Endodermal cell (in vitro differentiated cells): ENCODE measurements at regions not wholly inside any gene's neighbourhood (a gene's known extent, or its start where the extent isn't known, plus 50 kb on each side); places are given as distances from the start of the nearest gene placed in this dataset.

Experiments
- DNase-seq: peaks from one replicate; pipeline ENCODE4 v3.0.0-alpha.2; 2017
- H3K27ac ChIP-seq: 2 replicates; pipeline ENCODE4 v1.5.1; 2013; ENCODE audit warnings: mild to moderate bottlenecking, low read depth, low read length, moderate library complexity
- H3K27me3 ChIP-seq: 2 replicates; pipeline ENCODE4 v1.6.1; 2013; ENCODE audit warnings: mild to moderate bottlenecking, low read length, moderate library complexity; ENCODE audit not compliant: insufficient read depth, control insufficient read depth, poor library complexity, severe bottlenecking
- H3K36me3 ChIP-seq: 2 replicates; pipeline ENCODE4 v1.7.0; 2013; ENCODE audit warnings: mild to moderate bottlenecking, low read length, moderate library complexity; ENCODE audit not compliant: control insufficient read depth, insufficient read depth
- H3K4me1 ChIP-seq: one replicate; pipeline ENCODE4 v1.7.0; 2013; ENCODE audit warnings: low read length; ENCODE audit not compliant: control insufficient read depth, insufficient read depth
- H3K4me3 ChIP-seq: 2 replicates; pipeline ENCODE4 v1.5.1; 2013; ENCODE audit warnings: mild to moderate bottlenecking, low read length, moderate library complexity
- H3K9ac ChIP-seq: 2 replicates; pipeline ENCODE4 v1.6.1; 2013; ENCODE audit warnings: mild to moderate bottlenecking, low read length, moderate library complexity; ENCODE audit not compliant: poor library complexity, severe bottlenecking; ENCODE audit errors: extremely low read depth
- H3K9me3 ChIP-seq: 2 replicates; pipeline ENCODE4 v1.6.1; 2013; ENCODE audit warnings: mild to moderate bottlenecking, low read length, moderate library complexity; ENCODE audit not compliant: control insufficient read depth
- H3K27ac Mint-ChIP-seq: 2 replicates; pipeline ENCODE4 v1.8.0; 2020; ENCODE audit warnings: mixed read lengths
- H3K27me3 Mint-ChIP-seq: 2 replicates; pipeline ENCODE4 v1.8.0; 2021; ENCODE audit warnings: mild to moderate bottlenecking, mixed read lengths; ENCODE audit not compliant: insufficient read depth
- H3K36me3 Mint-ChIP-seq: 2 replicates; pipeline ENCODE4 v1.8.0; 2020; ENCODE audit warnings: low read depth, mixed read lengths
- H3K4me1 Mint-ChIP-seq: 2 replicates; pipeline ENCODE4 v1.8.0; 2020; ENCODE audit warnings: mixed read lengths
- H3K4me3 Mint-ChIP-seq: 2 replicates; pipeline ENCODE4 v1.8.0; 2020; ENCODE audit warnings: mild to moderate bottlenecking, moderate library complexity, mixed read lengths
- H3K9me3 Mint-ChIP-seq: 2 replicates; pipeline ENCODE4 v1.8.0; 2020; ENCODE audit warnings: mild to moderate bottlenecking, mixed read lengths
- WGBS, 2 experiments: methylation state at CpG; one replicate each; pipeline versions ENCODE4 v1.1.5 to v1.1.7; 2013; ENCODE audit warnings: missing lambda C conversion rate in 2 of 2, mixed read lengths in 1 of 2; ENCODE audit not compliant: insufficient coverage in 1 of 2, insufficient read length in 1 of 2; 5-methylcytosine and 5-hydroxymethylcytosine counted together
- TF ChIP-seq, protein P1 (sequence below): fragments of 200-600 bp; sonication (generic); conservative IDR thresholded peaks from 2 replicates; pipeline ENCODE4 v1.5.0; 2021; ENCODE audit warnings: antibody characterized with exemption, mild to moderate bottlenecking

DNA sequence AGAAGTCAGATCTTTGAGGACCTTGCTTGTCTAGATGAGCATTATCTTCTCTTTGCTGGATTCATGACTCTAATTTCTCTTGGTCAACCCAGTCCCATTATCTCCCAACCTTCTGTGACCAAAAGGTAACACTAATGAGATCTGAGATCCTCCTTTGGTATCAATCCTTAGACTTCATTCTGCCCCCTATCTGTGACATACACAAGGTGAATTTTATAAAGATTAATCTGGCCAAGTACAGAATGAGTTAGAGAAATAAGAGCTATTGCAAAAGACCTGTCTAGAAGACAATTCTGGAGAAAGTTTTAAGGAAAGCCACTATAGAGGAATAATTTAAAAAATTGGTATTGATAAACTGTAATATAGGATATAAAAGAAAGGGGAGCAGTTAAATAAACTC is 113.8 kb upstream of the KCNMB2 start:
- H3K4me3 Mint-ChIP-seq: no peak overlapping the region
- H3K36me3 Mint-ChIP-seq: no peaks in the 10 kb centered on the region
- no peaks in the 10 kb centered on the region for H3K4me1 Mint-ChIP-seq
- Histone ChIP-seq H3K4me3 (no peak overlapping the region), H3K36me3 (no peaks in the 10 kb centered on the region), H3K9me3 (no peaks in the 10 kb centered on the region), H3K27me3 (no peaks in the 10 kb centered on the region), H3K9ac (no peak overlapping the region), H3K27ac (no peak overlapping the region), H3K4me1 (no peaks in the 10 kb centered on the region)
- H3K27ac Mint-ChIP-seq: no peak overlapping the region
- H3K27me3 Mint-ChIP-seq: no peaks in the 10 kb centered on the region
- peaks cover 5% of the 10 kb centered on the region for H3K9me3 Mint-ChIP-seq
- DNase-seq: no peak
- TF ChIP-seq, protein P1, sequence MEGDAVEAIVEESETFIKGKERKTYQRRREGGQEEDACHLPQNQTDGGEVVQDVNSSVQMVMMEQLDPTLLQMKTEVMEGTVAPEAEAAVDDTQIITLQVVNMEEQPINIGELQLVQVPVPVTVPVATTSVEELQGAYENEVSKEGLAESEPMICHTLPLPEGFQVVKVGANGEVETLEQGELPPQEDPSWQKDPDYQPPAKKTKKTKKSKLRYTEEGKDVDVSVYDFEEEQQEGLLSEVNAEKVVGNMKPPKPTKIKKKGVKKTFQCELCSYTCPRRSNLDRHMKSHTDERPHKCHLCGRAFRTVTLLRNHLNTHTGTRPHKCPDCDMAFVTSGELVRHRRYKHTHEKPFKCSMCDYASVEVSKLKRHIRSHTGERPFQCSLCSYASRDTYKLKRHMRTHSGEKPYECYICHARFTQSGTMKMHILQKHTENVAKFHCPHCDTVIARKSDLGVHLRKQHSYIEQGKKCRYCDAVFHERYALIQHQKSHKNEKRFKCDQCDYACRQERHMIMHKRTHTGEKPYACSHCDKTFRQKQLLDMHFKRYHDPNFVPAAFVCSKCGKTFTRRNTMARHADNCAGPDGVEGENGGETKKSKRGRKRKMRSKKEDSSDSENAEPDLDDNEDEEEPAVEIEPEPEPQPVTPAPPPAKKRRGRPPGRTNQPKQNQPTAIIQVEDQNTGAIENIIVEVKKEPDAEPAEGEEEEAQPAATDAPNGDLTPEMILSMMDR: peak; percentile 46

DNA sequence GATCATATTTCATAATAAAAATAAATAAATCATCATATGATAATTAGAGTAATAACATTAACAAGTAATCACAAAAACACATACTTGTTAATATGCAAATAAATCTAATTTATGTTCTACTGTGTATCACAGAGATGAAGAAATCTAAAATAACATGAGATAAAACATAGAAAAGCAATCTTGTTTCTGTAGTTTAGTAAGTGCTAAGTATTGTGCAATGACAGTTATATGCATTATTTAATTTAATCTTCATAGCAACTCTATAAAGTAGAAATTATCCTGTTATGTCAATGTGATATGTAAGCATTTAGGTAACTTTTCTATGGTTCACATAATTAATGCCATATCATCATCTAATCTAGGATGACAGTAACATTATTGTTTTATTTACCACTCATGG is 108.2 kb upstream of the KCNMB2 start:
- TF ChIP-seq, protein P1: no peak
- H3K27me3 ChIP-seq: peaks cover 3% of the 10 kb centered on the region
- H3K36me3 ChIP-seq: no peaks in the 10 kb centered on the region
- no peaks in the 10 kb centered on the region for H3K27me3 Mint-ChIP-seq
- H3K4me1 Mint-ChIP-seq: no peaks in the 10 kb centered on the region
- no peaks in the 10 kb centered on the region for H3K9me3 ChIP-seq
- H3K4me3 ChIP-seq: no peak overlapping the region
- H3K27ac Mint-ChIP-seq: no peak overlapping the region
- no peak overlapping the region for H3K4me3 Mint-ChIP-seq
- peaks cover 5% of the 10 kb centered on the region for H3K9me3 Mint-ChIP-seq
- no peaks in the 10 kb centered on the region for H3K4me1 ChIP-seq
- no peak overlapping the region for H3K9ac ChIP-seq
- no peak overlapping the region for H3K27ac ChIP-seq
- DNase-seq: no peak
- no peaks in the 10 kb centered on the region for H3K36me3 Mint-ChIP-seq

DNA sequence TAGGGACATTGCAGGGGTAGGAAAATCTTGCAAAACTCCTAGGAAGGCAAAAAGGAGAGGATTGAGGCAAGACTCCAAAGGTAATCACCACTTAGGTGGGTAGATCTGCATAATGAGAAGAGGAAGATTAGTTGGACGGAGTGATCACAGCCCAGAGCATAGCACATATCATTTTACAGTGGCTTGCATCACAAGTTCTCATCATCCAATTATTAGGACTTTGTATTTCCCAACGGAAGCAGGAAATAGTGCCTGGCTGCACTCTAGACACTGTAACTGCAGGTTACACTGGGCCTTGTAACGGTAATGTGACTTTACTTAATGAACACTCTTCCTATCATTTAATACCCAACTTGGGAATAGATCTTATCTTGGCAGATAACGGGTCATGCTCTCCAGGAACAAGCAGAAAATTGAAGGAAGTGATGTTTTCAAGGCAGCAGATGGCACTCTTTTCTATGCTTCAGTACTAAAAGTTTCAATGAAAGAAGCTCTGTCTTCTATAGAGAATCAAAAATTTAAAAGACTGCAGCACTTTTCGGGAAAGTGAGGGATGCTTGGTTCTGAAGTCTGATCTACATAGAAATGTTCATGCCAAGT is 101.9 kb upstream of the KCNMB2 start:
- H3K36me3 Mint-ChIP-seq: no peaks in the 10 kb centered on the region
- peaks cover 22% of the 10 kb centered on the region for H3K27me3 ChIP-seq
- no peaks in the 10 kb centered on the region for H3K4me1 ChIP-seq
- H3K36me3 ChIP-seq: no peaks in the 10 kb centered on the region
- no peak overlapping the region for H3K9ac ChIP-seq
- H3K4me3 ChIP-seq: no peak overlapping the region
- TF ChIP-seq, protein P1: peak; percentile 62
- H3K27ac ChIP-seq: no peak overlapping the region
- no peak overlapping the region for H3K27ac Mint-ChIP-seq
- no peak overlapping the region for H3K4me3 Mint-ChIP-seq
- H3K9me3 Mint-ChIP-seq: no peaks in the 10 kb centered on the region
- DNase-seq: no peak
- H3K9me3 ChIP-seq: no peaks in the 10 kb centered on the region
- H3K4me1 Mint-ChIP-seq: no peaks in the 10 kb centered on the region
- WGBS, 2 experiments: 70 to 76% methylated on average over 2 to 5 of the region's 5 CpGs
- no peaks in the 10 kb centered on the region for H3K27me3 Mint-ChIP-seq
